Lower lobe of right lung (tissue), 2 donors: ENCODE measurements at regions not wholly inside any gene's neighbourhood (a gene's known extent, or its start where the extent isn't known, plus 50 kb on each side); places are given as distances from the start of the nearest gene placed in this dataset.

Experiments
- ATAC-seq, 2 donors: fragments of 200-7000 bp; cut with Tn5 transposase; one replicate each; pipeline ENCODE4 v1.9.1; 2020 to 2022; ENCODE audit warnings: mild to moderate bottlenecking in 2 of 2, moderate library complexity in 2 of 2
- DNase-seq: peaks from one replicate; pipeline ENCODE4 v3.0.0-alpha.2; 2020
- H3K27ac ChIP-seq: fragments of 200-600 bp; one replicate; pipeline ENCODE4 v1.8.0; 2022
- H3K27me3 ChIP-seq: fragments of 200-600 bp; one replicate; pipeline ENCODE4 v1.8.0; 2022; ENCODE audit warnings: low read depth
- H3K36me3 ChIP-seq: fragments of 200-600 bp; one replicate; pipeline ENCODE4 v1.8.0; 2022; ENCODE audit warnings: mild to moderate bottlenecking
- H3K4me1 ChIP-seq: fragments of 200-600 bp; one replicate; pipeline ENCODE4 v1.8.0; 2022
- H3K4me3 ChIP-seq: fragments of 200-600 bp; one replicate; pipeline ENCODE4 v1.8.0; 2022; ENCODE audit warnings: mild to moderate bottlenecking
- H3K9me3 ChIP-seq: fragments of 200-600 bp; one replicate; pipeline ENCODE4 v1.8.0; 2022
- intact Hi-C: fragments of 100-400 bp; cut with DNase I; formaldehyde crosslinking; loops from one replicate; pipeline ENCODE4 v1.11.0; 2022
- TF ChIP-seq, protein P1 (sequence below): fragments of 200-600 bp; IDR thresholded peaks from one replicate; pipeline ENCODE4 v1.8.0; 2022; ENCODE audit warnings: antibody characterized with exemption, mild to moderate bottlenecking
- donor health status: DM: no; HTN: yes; CAD: no; lungs with severe emphysema.

DNA sequence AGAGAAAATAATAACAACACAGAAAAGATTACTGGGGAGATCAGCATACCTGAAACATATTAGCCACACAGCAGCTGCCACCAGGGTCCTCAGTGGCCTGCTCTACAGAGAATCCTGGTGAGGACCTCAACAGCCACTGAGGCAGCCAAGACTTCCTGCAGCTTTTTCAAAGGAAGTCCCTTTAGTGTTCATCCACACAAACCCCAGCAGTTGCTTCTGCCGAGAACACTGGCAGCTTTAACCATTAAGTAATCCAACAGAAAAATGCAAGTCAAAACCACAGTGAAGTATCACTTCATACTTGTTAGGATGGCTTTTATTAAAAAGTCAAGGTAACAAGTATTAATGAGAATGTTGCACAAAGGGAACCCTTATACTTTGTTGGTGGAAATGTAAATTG, 542.0 kb upstream of the GCFC2 start:
- ATAC-seq: no peak
- H3K36me3 ChIP-seq: no peaks in the 10 kb centered on the region
- H3K27ac ChIP-seq: no peak overlapping the region
- intact Hi-C loops: no loop called here
- TF ChIP-seq, protein P1, sequence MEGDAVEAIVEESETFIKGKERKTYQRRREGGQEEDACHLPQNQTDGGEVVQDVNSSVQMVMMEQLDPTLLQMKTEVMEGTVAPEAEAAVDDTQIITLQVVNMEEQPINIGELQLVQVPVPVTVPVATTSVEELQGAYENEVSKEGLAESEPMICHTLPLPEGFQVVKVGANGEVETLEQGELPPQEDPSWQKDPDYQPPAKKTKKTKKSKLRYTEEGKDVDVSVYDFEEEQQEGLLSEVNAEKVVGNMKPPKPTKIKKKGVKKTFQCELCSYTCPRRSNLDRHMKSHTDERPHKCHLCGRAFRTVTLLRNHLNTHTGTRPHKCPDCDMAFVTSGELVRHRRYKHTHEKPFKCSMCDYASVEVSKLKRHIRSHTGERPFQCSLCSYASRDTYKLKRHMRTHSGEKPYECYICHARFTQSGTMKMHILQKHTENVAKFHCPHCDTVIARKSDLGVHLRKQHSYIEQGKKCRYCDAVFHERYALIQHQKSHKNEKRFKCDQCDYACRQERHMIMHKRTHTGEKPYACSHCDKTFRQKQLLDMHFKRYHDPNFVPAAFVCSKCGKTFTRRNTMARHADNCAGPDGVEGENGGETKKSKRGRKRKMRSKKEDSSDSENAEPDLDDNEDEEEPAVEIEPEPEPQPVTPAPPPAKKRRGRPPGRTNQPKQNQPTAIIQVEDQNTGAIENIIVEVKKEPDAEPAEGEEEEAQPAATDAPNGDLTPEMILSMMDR: no peak
- H3K9me3 ChIP-seq: no peaks in the 10 kb centered on the region
- no peak overlapping the region for H3K4me3 ChIP-seq
- DNase-seq: no peak
- no peaks in the 10 kb centered on the region for H3K4me1 ChIP-seq
- H3K27me3 ChIP-seq: no peaks in the 10 kb centered on the region

DNA sequence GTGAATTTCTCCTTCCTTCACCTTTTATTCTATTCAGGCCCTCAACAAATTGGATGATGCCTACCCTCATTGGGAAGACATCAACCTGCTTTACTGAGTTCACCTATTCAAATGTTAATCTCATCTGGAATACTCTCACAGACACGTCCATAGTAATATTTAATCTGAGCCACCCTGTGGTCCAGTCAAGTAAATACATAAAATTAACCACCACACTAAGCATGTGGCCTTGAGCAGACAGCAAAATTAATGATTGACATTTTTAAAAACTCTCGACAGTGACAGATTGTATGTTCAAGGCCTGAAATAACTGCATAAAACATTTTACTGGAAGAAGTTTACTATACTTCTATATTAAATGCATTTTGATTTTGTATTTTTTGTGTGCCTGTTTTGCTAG, 540.6 kb upstream of the GCFC2 start:
- no peak for DNase-seq
- Histone ChIP-seq H3K27ac (no peak overlapping the region), H3K36me3 (no peaks in the 10 kb centered on the region), H3K4me3 (no peak overlapping the region), H3K27me3 (no peaks in the 10 kb centered on the region), H3K4me1 (no peaks in the 10 kb centered on the region), H3K9me3 (no peaks in the 10 kb centered on the region)
- TF ChIP-seq, protein P1: no peak
- ATAC-seq: no peak
- intact Hi-C loops: no loop called here

DNA sequence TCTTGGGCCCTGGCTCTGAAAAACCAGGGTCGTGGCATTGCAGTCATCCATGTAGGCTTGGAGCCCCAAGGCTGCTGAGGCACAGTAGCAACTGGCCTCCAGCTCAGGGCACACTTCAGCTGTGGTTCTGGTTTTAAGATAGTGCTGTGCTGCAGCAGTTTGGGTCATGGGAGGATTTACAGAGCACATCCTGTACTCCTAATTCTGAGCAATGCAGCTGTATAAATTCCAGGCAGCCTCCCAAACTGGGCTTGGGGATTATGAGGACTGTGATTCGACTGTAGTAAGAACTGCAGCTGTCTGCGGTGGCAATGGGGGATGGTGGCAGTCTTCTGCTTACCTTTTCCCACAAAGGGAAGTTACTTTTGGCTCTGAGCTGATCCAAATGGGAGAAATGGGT, 536.3 kb upstream of the GCFC2 start:
- TF ChIP-seq, protein P1: no peak
- no peaks in the 10 kb centered on the region for H3K9me3 ChIP-seq

DNA sequence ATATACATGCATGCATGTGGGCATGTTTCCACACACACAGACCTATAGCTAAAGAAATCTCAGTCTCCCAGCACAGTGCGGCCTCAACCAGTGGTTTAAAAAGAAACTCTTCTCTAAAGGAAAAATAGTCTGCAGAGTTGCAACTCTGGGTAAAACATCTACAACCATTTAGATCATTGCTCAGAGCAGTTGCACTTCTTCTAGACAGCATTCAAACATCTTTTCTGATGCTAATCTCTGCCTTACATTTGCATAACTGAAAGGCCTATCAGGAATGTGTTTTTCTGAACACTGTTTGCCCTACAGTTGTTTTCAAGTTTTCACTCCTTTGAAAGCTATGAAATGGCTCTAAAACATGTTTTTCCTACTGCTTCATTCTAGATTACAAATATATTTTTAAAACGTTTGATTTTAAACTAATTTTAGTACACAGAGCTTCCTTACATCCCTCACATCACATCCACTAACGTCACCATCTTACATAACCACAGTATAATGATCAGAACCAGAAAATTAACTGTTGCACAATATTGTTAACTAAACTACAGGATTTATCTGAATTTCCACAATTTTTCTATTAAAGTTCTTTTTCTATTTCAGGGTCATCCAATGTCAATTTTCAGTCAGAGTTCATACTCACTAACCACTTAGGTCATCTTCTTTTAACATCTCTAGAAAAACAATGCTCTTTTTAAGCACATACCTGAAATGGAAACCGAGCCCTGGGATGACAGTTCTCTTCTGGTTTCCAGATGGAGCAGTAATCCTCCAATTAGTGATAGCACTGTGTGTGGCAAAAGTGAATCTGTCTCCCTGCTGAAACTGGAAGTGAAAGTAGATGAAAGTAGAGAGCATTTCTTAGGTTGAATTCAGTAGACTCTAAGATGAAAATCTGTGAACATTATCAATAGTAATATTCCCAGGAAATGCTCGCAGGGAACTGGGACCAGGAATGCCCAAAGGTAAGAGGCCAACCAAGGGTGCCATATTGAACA, 501.6 kb upstream of the GCFC2 start:
- Histone ChIP-seq H3K4me1 (no peaks in the 10 kb centered on the region), H3K27ac (no peak overlapping the region), H3K4me3 (no peak overlapping the region), H3K9me3 (no peaks in the 10 kb centered on the region), H3K27me3 (no peaks in the 10 kb centered on the region), H3K36me3 (no peaks in the 10 kb centered on the region)
- intact Hi-C loops: no loop called here
- no peak for DNase-seq
- no peak for ATAC-seq
- TF ChIP-seq, protein P1: no peak

More for the DNA sequence above, 536.3 kb upstream of the GCFC2 start:
- H3K36me3 ChIP-seq: no peaks in the 10 kb centered on the region
- no peak overlapping the region for H3K4me3 ChIP-seq
- intact Hi-C loops: no loop called here
- H3K27me3 ChIP-seq: no peaks in the 10 kb centered on the region
- DNase-seq (no peak), ATAC-seq (no peak)
- H3K27ac ChIP-seq: no peak overlapping the region
- H3K4me1 ChIP-seq: no peaks in the 10 kb centered on the region

DNA sequence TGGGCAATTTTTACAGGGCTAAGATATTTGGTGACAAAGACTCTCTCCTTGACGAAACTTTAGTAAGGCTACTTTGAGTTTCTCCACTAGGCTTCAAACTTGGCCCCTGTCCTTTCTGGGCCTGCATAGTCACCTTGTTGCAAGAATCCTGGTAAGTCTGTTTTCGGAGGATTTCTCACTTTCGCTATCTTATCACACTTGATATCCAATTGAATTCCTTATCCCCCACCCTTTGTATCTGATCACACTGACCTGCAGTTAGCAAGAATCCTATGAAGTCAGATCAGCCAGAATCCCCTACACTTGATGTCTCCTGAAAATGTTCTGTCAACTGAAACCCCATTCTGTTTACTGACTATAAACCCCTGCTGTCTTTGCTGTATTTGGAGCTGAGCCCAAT, 499.8 kb upstream of the GCFC2 start:
- Histone ChIP-seq H3K36me3 (no peaks in the 10 kb centered on the region), H3K4me3 (no peak overlapping the region), H3K27me3 (no peaks in the 10 kb centered on the region), H3K4me1 (no peaks in the 10 kb centered on the region), H3K9me3 (no peaks in the 10 kb centered on the region), H3K27ac (no peak overlapping the region)
- DNase-seq (no peak), ATAC-seq (no peak)
- TF ChIP-seq, protein P1: no peak
- intact Hi-C loops: no loop called here
